GM20000 (cell line): ENCODE measurements at regions not wholly inside any gene's neighbourhood (a gene's known extent, or its start where the extent isn't known, plus 50 kb on each side); places are given as distances from the start of the nearest gene placed in this dataset.

Experiments
- DNase-seq: peaks from one replicate; pipeline ENCODE4 v3.0.0; 2012; ENCODE audit warnings: low spot score
- CTCF ChIP-seq: IDR thresholded peaks from 2 replicates; pipeline ENCODE4 v1.5.1; 2012; ENCODE audit warnings: mild to moderate bottlenecking, control low read depth; ENCODE audit errors: extremely low read depth, missing control alignments

- no peak for TF ChIP-seq CTCF
- DNase-seq, result no peak
These were observed 68.3 kb upstream of the SLC7A11 start for GRCh38 chr4:138310498-138310897.

- no peak for DNase-seq
- no peak for TF ChIP-seq CTCF
These were observed 66.2 kb upstream of the SLC7A11 start for GRCh38 chr4:138308356-138308755.

GRCh38 chr4:138307319-138307718, 65.2 kb upstream of the SLC7A11 start:
- no peak for TF ChIP-seq CTCF

GRCh38 chr4:138305050-138305449, 62.9 kb upstream of the SLC7A11 start:
- DNase-seq, result no peak

More at GRCh38 chr4:138307319-138307718, 65.2 kb upstream of the SLC7A11 start:
- DNase-seq, result no peak

GRCh38 chr4:138301536-138301935, 59.4 kb upstream of the SLC7A11 start:
- DNase-seq, result no peak
- no peak for TF ChIP-seq CTCF

More at GRCh38 chr4:138305050-138305449, 62.9 kb upstream of the SLC7A11 start:
- no peak for TF ChIP-seq CTCF

- no peak for DNase-seq
- no peak for TF ChIP-seq CTCF
These were observed 58.5 kb upstream of the SLC7A11 start for GRCh38 chr4:138300616-138301015.

GRCh38 chr4:138299881-138300280, 57.7 kb upstream of the SLC7A11 start:
- no peak for TF ChIP-seq CTCF
- DNase-seq, result no peak
